ENCODE measurements at regions not wholly inside any gene's neighbourhood (a gene's known extent, or its start where the extent isn't known, plus 50 kb on each side); places are given as distances from the start of the nearest gene placed in this dataset.

DNA sequence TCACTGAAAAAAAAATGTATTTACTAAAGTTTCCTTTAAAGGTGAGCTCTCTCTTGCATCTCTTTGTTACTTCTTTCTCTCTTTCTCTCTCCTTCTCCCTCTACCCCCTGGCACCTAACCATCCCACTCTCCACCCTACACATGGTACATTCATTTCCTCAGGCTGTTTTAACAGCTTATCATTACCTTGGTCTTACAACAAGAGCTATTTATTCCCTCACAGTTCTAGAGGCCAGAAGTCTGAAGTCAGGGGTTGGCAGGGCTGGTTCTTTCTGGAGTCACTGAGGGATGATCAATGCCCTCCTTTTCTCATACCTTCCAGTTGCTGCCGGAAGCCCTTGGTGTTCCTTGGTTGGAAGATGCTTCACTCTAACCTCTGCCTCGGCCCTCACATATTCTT lies 91.1 kb upstream of the DSCAM start:
- DNase-seq (ENCODE audit: extremely low read depth, low read depth), result no peak
- TF ChIP-seq, protein P1, sequence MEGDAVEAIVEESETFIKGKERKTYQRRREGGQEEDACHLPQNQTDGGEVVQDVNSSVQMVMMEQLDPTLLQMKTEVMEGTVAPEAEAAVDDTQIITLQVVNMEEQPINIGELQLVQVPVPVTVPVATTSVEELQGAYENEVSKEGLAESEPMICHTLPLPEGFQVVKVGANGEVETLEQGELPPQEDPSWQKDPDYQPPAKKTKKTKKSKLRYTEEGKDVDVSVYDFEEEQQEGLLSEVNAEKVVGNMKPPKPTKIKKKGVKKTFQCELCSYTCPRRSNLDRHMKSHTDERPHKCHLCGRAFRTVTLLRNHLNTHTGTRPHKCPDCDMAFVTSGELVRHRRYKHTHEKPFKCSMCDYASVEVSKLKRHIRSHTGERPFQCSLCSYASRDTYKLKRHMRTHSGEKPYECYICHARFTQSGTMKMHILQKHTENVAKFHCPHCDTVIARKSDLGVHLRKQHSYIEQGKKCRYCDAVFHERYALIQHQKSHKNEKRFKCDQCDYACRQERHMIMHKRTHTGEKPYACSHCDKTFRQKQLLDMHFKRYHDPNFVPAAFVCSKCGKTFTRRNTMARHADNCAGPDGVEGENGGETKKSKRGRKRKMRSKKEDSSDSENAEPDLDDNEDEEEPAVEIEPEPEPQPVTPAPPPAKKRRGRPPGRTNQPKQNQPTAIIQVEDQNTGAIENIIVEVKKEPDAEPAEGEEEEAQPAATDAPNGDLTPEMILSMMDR (IDR thresholded peaks at IDR 0.05; ENCODE audit: low read depth, low read length, missing control alignments), result no peak
- no peak overlapping the region for H3K4me3 ChIP-seq (replicated peaks; ENCODE audit: low read depth, low read length)

DNA sequence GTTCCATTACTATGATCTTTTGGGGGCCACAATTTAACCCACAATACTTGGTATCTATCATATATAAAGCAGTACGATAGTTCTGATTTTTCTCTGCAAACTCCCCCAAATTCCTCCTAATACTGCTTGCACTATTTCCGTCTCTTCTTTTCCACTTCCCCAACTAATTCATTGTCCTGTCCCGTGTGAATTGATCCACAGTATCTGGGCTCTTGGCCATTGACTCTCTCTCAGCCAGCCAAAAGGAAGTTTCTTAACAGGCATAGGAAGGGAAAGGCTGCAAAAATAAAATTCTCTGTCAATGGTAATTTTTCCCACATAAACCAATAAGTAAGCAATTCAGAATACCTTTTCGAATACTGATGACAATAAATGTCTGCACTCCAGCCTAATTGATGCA lies 91.7 kb upstream of the DSCAM start:
- no peak overlapping the region for H3K4me3 ChIP-seq (replicated peaks; ENCODE audit: low read depth, low read length)
- no peak for DNase-seq (ENCODE audit: extremely low read depth, low read depth)
- TF ChIP-seq, protein P1 (IDR thresholded peaks at IDR 0.05; ENCODE audit: low read depth, low read length, missing control alignments), result no peak

DNA sequence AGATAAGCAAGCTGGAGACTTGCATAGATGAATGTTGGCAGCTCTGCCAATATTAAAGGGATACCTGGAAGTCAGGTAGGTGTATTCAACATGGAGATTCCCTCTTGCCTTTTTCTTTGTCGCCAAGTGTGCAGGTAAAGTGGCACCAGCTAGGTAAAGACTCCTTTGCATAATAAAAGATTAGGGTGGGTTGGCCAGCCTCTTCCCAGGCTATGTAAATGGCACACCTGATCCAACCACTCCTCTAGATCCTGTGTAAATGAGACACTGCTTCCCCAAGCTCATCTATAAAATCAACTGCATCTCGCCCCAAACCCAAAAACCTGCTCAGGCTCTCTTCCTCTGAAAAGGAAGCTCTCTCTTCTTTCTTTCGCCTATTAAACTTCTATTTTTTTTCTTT lies 100.8 kb upstream of the DSCAM start:
- TF ChIP-seq, protein P1 (IDR thresholded peaks at IDR 0.05; ENCODE audit: low read depth, low read length, missing control alignments), result no peak
- DNase-seq (ENCODE audit: extremely low read depth, low read depth), result no peak
- H3K4me3 ChIP-seq (replicated peaks; ENCODE audit: low read depth, low read length), result no peak overlapping the region

DNA sequence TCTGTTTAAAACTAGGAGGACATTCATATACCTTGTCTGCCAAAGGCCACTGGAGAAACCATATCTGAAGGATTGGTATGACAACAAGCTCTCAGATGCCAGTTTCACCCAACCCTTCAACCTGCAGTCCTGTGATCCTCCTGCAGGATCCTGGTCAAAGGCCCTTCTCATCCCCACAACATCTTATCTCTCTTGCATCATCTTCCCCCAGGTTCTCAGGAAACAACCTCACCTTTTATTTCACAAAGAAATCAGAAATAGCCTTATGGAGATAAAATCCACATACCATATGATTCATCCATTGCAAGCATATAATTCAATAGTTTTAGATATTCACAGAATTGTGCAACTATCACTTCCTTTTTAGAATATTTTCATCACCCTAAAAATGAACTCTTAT lies 104.0 kb upstream of the DSCAM start:
- no peak overlapping the region for H3K4me3 ChIP-seq (replicated peaks; ENCODE audit: low read depth, low read length)
- TF ChIP-seq, protein P1 (IDR thresholded peaks at IDR 0.05; ENCODE audit: low read depth, low read length, missing control alignments), result no peak
- no peak for DNase-seq (ENCODE audit: extremely low read depth, low read depth)

DNA sequence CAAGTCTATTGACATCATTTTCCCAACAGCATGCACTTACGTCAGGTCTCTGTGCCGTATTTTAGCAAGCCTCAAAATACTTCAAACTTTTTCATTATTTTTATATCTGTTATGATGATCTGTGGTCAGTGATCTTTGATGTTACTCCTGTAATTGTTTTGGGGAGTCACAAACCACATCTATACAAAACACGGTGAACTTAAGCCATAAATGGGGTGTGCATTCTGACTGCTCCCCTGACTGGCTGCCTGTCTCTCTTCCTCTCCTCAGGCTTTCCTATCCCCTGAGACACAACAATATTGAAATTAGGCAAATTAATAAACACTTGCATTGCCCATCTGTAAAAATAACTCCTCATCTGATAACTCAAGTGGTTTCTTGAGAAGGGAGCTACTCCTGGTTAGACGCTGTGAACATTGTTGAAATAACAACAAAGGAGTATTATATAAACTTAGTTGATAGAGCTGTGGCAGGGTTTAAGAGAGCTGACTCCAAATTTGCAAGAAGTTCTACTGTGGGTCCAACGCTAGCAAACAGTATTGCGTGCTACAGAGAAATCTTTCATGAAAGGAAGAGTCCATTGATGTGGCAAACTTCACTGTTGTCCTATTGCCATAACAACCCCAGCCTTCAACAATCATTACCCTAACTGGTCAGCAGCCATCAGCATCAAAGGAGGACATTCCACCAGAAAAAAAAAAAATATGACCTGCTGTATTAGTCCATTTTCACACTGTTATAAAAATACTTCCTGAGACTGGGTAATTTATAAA lies 105.8 kb upstream of the DSCAM start:
- no peak for DNase-seq (ENCODE audit: extremely low read depth, low read depth)
- no peak overlapping the region for H3K4me3 ChIP-seq (replicated peaks; ENCODE audit: low read depth, low read length)
- TF ChIP-seq, protein P1 (IDR thresholded peaks at IDR 0.05; ENCODE audit: low read depth, low read length, missing control alignments), result no peak

DNA sequence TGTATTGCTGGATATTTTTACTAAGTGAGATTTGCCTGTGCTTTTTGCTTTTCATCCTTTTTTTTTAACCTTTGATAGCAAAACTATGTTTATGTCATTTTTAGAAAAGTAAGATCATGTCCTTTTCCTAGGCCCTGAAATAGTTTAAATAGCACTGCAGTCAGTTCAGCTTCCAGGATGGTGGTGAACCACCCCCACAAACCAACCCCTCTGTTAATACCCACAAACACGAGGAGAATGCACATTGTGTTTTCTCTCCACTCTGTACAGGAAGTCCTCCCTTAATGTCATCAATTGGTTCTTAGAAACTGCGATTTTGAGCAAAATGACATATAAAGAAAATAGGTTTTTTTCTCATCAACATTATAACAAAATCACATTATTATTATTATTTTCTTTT lies 117.7 kb upstream of the DSCAM start:
- TF ChIP-seq, protein P1 (IDR thresholded peaks at IDR 0.05; ENCODE audit: low read depth, low read length, missing control alignments), result no peak
- no peak for DNase-seq (ENCODE audit: extremely low read depth, low read depth)
- no peak overlapping the region for H3K4me3 ChIP-seq (replicated peaks; ENCODE audit: low read depth, low read length)

DNA sequence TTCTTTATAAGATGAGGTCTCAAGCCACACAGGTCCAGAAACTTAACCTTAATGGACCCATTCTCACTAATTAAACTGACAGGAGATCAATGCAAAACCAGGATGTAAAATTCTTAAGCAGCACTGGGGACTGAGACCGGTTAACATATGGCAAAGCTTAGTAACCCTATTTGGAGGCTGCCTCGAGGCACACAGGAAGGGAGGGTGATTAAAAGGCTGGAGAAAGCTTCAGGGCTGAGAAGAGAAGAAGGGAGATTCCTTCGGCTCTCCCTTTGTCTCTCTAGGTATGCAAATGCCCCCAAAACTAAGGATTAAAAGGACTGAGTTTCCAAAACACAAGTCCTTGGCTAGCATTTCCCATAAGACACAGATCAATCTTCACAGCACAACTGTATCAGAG lies 120.8 kb upstream of the DSCAM start:
- TF ChIP-seq, protein P1 (IDR thresholded peaks at IDR 0.05; ENCODE audit: low read depth, low read length, missing control alignments), result no peak
- DNase-seq (ENCODE audit: extremely low read depth, low read depth), result no peak
- H3K4me3 ChIP-seq (replicated peaks; ENCODE audit: low read depth, low read length), result no peak overlapping the region
